Stimulated activated naive CD8-positive, alpha-beta T cell treated with anti-CD3 and anti-CD28 coated beads, Interleukin-15, Interleukin-2, amounts not matched to agents 100 ng/mL and 50 ng/mL, for 24 hours (primary cell): ENCODE measurements at regions not wholly inside any gene's neighbourhood (a gene's known extent, or its start where the extent isn't known, plus 50 kb on each side); places are given as distances from the start of the nearest gene placed in this dataset.
"Not testable (repeated sequence)": the region's sequence is repeated elsewhere in the genome, so short reads cannot be mapped to it uniquely, and the experiment has no call there.

Source experiments
- H3K27ac Mint-ChIP-seq: one replicate; pipeline ENCODE4 v1.8.0; 2021; ENCODE audit warnings: mild to moderate bottlenecking, mixed read lengths
- H3K27me3 Mint-ChIP-seq: one replicate; pipeline ENCODE4 v1.8.0; 2021; ENCODE audit warnings: mixed read lengths
- H3K36me3 Mint-ChIP-seq: one replicate; pipeline ENCODE4 v1.8.0; 2021; ENCODE audit warnings: low read depth, mixed read lengths
- H3K4me1 Mint-ChIP-seq: one replicate; pipeline ENCODE4 v1.8.0; 2021; ENCODE audit warnings: low read depth, mixed read lengths
- H3K4me3 Mint-ChIP-seq: one replicate; pipeline ENCODE4 v1.8.0; 2021; ENCODE audit warnings: mild to moderate bottlenecking, mixed read lengths
- H3K9me3 Mint-ChIP-seq: one replicate; pipeline ENCODE4 v1.8.0; 2021; ENCODE audit warnings: mixed read lengths

- Mint-ChIP-seq H3K4me1 (no peaks in the 10 kb centered on the region), H3K36me3 (no peaks in the 10 kb centered on the region), H3K27ac (no peak overlapping the region), H3K27me3 (peaks cover 25% of the 10 kb centered on the region), H3K4me3 (no peak overlapping the region), H3K9me3 (no peaks in the 10 kb centered on the region)
Measured at GRCh38 chr15:34637305-34637704, 53.9 kb upstream of the GOLGA8B start.

GRCh38 chr15:34633602-34634001, 50.2 kb upstream of the GOLGA8B start:
- H3K27me3 Mint-ChIP-seq: peaks cover 27% of the 10 kb centered on the region
- not testable (repeated sequence) for H3K27ac Mint-ChIP-seq, H3K9me3 Mint-ChIP-seq, H3K36me3 Mint-ChIP-seq, H3K4me3 Mint-ChIP-seq
- H3K4me1 Mint-ChIP-seq: peaks cover 18% of the 10 kb centered on the region
